ENCODE measurements at regions not wholly inside any gene's neighbourhood (a gene's known extent, or its start where the extent isn't known, plus 50 kb on each side); places are given as distances from the start of the nearest gene placed in this dataset.
"Not testable (repeated sequence)": the region's sequence is repeated elsewhere in the genome, so short reads cannot be mapped to it uniquely, and the experiment has no call there.

GRCh38 chr7:106563466-106564150 is 97.3 kb downstream of the CCDC71L start:
- no peaks in the 10 kb centered on the region for H3K9me3 ChIP-seq (ENCODE audit: control insufficient read depth in 3 of 3, low read length in 3 of 3)
- H3K27ac ChIP-seq (ENCODE audit: low read depth, low read length): no peak overlapping the region
- H3K9ac ChIP-seq (ENCODE audit: low read depth in 1 of 3, low read length in 3 of 3): no peak overlapping the region
- H3K4me3 ChIP-seq (ENCODE audit: low read length in 3 of 3): no peak overlapping the region
- peaks cover 0 to 8% (median 4%) of the 10 kb centered on the region in 3 donors for H3K4me1 ChIP-seq (ENCODE audit: control insufficient read depth in 3 of 3, insufficient read depth in 3 of 3, low read length in 3 of 3)
- H3K27me3 ChIP-seq (ENCODE audit: control insufficient read depth in 3 of 3, insufficient read depth in 3 of 3, low read length in 3 of 3): no peaks in the 10 kb centered on the region
- H3K36me3 ChIP-seq (ENCODE audit: control insufficient read depth in 3 of 3, insufficient read depth in 3 of 3, low read length in 3 of 3): no peaks in the 10 kb centered on the region

GRCh38 chr7:106562711-106563366 is 98.1 kb downstream of the CCDC71L start:
- H3K27me3 ChIP-seq (ENCODE audit: control insufficient read depth in 3 of 3, insufficient read depth in 3 of 3, low read length in 3 of 3): no peaks in the 10 kb centered on the region
- H3K9me3 ChIP-seq (ENCODE audit: control insufficient read depth in 3 of 3, low read length in 3 of 3): no peaks in the 10 kb centered on the region
- H3K4me1 ChIP-seq (ENCODE audit: control insufficient read depth in 3 of 3, insufficient read depth in 3 of 3, low read length in 3 of 3): peaks cover 0 to 1% (median 0%) of the 10 kb centered on the region in 3 donors
- H3K4me3 ChIP-seq (ENCODE audit: low read length in 3 of 3): no peak overlapping the region
- H3K27ac ChIP-seq (ENCODE audit: low read depth, low read length): no peak overlapping the region
- H3K9ac ChIP-seq (ENCODE audit: low read depth in 1 of 3, low read length in 3 of 3): no peak overlapping the region
- no peaks in the 10 kb centered on the region for H3K36me3 ChIP-seq (ENCODE audit: control insufficient read depth in 3 of 3, insufficient read depth in 3 of 3, low read length in 3 of 3)

- no peaks in the 10 kb centered on the region for H3K4me1 ChIP-seq (ENCODE audit: control insufficient read depth in 3 of 3, insufficient read depth in 3 of 3, low read length in 3 of 3)
- no peak overlapping the region for H3K27ac ChIP-seq (ENCODE audit: low read depth, low read length)
- no peaks in the 10 kb centered on the region for H3K36me3 ChIP-seq (ENCODE audit: control insufficient read depth in 3 of 3, insufficient read depth in 3 of 3, low read length in 3 of 3)
- no peaks in the 10 kb centered on the region for H3K27me3 ChIP-seq (ENCODE audit: control insufficient read depth in 3 of 3, insufficient read depth in 3 of 3, low read length in 3 of 3)
- no peak overlapping the region for H3K4me3 ChIP-seq (ENCODE audit: low read length in 3 of 3)
- H3K9ac ChIP-seq (ENCODE audit: low read depth in 1 of 3, low read length in 3 of 3): no peak overlapping the region
- H3K9me3 ChIP-seq (ENCODE audit: control insufficient read depth in 3 of 3, low read length in 3 of 3): no peaks in the 10 kb centered on the region
These were observed 99.1 kb downstream of the CCDC71L start for GRCh38 chr7:106561666-106562411.

GRCh38 chr7:106561151-106561550 is 99.8 kb downstream of the CCDC71L start:
- Histone ChIP-seq H3K9me3 (ENCODE audit: control insufficient read depth in 3 of 3, low read length in 3 of 3) (no peaks in the 10 kb centered on the region), H3K36me3 (ENCODE audit: control insufficient read depth in 3 of 3, insufficient read depth in 3 of 3, low read length in 3 of 3) (no peaks in the 10 kb centered on the region), H3K9ac (ENCODE audit: low read depth in 1 of 3, low read length in 3 of 3) (no peak overlapping the region), H3K4me3 (ENCODE audit: low read length in 3 of 3) (no peak overlapping the region), H3K27me3 (ENCODE audit: control insufficient read depth in 3 of 3, insufficient read depth in 3 of 3, low read length in 3 of 3) (no peaks in the 10 kb centered on the region), H3K27ac (ENCODE audit: low read depth, low read length) (no peak overlapping the region), H3K4me1 (ENCODE audit: control insufficient read depth in 3 of 3, insufficient read depth in 3 of 3, low read length in 3 of 3) (no peaks in the 10 kb centered on the region)

- Histone ChIP-seq H3K4me1 (ENCODE audit: control insufficient read depth in 3 of 3, insufficient read depth in 3 of 3, low read length in 3 of 3) (no peaks in the 10 kb centered on the region), H3K9me3 (ENCODE audit: control insufficient read depth in 3 of 3, low read length in 3 of 3) (no peaks in the 10 kb centered on the region), H3K4me3 (ENCODE audit: low read length in 3 of 3) (no peak overlapping the region), H3K27ac (ENCODE audit: low read depth, low read length) (no peak overlapping the region), H3K27me3 (ENCODE audit: control insufficient read depth in 3 of 3, insufficient read depth in 3 of 3, low read length in 3 of 3) (no peaks in the 10 kb centered on the region), H3K9ac (ENCODE audit: low read depth in 1 of 3, low read length in 3 of 3) (no peak overlapping the region), H3K36me3 (ENCODE audit: control insufficient read depth in 3 of 3, insufficient read depth in 3 of 3, low read length in 3 of 3) (no peaks in the 10 kb centered on the region)
These were observed 100.5 kb downstream of the CCDC71L start for GRCh38 chr7:106560482-106560881.

- not testable (repeated sequence) for H3K4me1 ChIP-seq (ENCODE audit: control insufficient read depth in 3 of 3, insufficient read depth in 3 of 3, low read length in 3 of 3); H3K4me3 ChIP-seq (ENCODE audit: low read length in 3 of 3); H3K9ac ChIP-seq (ENCODE audit: low read depth in 1 of 3, low read length in 3 of 3); H3K27me3 ChIP-seq (ENCODE audit: control insufficient read depth in 3 of 3, insufficient read depth in 3 of 3, low read length in 3 of 3); H3K36me3 ChIP-seq (ENCODE audit: control insufficient read depth in 3 of 3, insufficient read depth in 3 of 3, low read length in 3 of 3); H3K27ac ChIP-seq (ENCODE audit: low read depth, low read length); H3K9me3 ChIP-seq (ENCODE audit: control insufficient read depth in 3 of 3, low read length in 3 of 3)
These were observed 104.7 kb downstream of the CCDC71L start for GRCh38 chr7:106556244-106556643.

- H3K9me3 ChIP-seq (ENCODE audit: control insufficient read depth in 3 of 3, low read length in 3 of 3); H3K9ac ChIP-seq (ENCODE audit: low read depth in 1 of 3, low read length in 3 of 3); H3K36me3 ChIP-seq (ENCODE audit: control insufficient read depth in 3 of 3, insufficient read depth in 3 of 3, low read length in 3 of 3); H3K27ac ChIP-seq (ENCODE audit: low read depth, low read length); H3K4me1 ChIP-seq (ENCODE audit: control insufficient read depth in 3 of 3, insufficient read depth in 3 of 3, low read length in 3 of 3); H3K4me3 ChIP-seq (ENCODE audit: low read length in 3 of 3); H3K27me3 ChIP-seq (ENCODE audit: control insufficient read depth in 3 of 3, insufficient read depth in 3 of 3, low read length in 3 of 3): not testable (repeated sequence)
These were observed 106.3 kb downstream of the CCDC71L start for GRCh38 chr7:106554623-106555022.

GRCh38 chr7:106553446-106553836 is 107.5 kb downstream of the CCDC71L start:
- Histone ChIP-seq H3K4me1 (ENCODE audit: control insufficient read depth in 3 of 3, insufficient read depth in 3 of 3, low read length in 3 of 3) (no peaks in the 10 kb centered on the region), H3K27me3 (ENCODE audit: control insufficient read depth in 3 of 3, insufficient read depth in 3 of 3, low read length in 3 of 3) (no peaks in the 10 kb centered on the region), H3K9ac (ENCODE audit: low read depth in 1 of 3, low read length in 3 of 3) (no peak overlapping the region), H3K9me3 (ENCODE audit: control insufficient read depth in 3 of 3, low read length in 3 of 3) (no peaks in the 10 kb centered on the region), H3K27ac (ENCODE audit: low read depth, low read length) (no peak overlapping the region), H3K4me3 (ENCODE audit: low read length in 3 of 3) (no peak overlapping the region), H3K36me3 (ENCODE audit: control insufficient read depth in 3 of 3, insufficient read depth in 3 of 3, low read length in 3 of 3) (no peaks in the 10 kb centered on the region)

- Histone ChIP-seq H3K4me3 (ENCODE audit: low read length in 3 of 3) (no peak overlapping the region), H3K9ac (ENCODE audit: low read depth in 1 of 3, low read length in 3 of 3) (no peak overlapping the region), H3K27ac (ENCODE audit: low read depth, low read length) (no peak overlapping the region), H3K27me3 (ENCODE audit: control insufficient read depth in 3 of 3, insufficient read depth in 3 of 3, low read length in 3 of 3) (no peaks in the 10 kb centered on the region), H3K36me3 (ENCODE audit: control insufficient read depth in 3 of 3, insufficient read depth in 3 of 3, low read length in 3 of 3) (no peaks in the 10 kb centered on the region), H3K9me3 (ENCODE audit: control insufficient read depth in 3 of 3, low read length in 3 of 3) (no peaks in the 10 kb centered on the region), H3K4me1 (ENCODE audit: control insufficient read depth in 3 of 3, insufficient read depth in 3 of 3, low read length in 3 of 3) (no peaks in the 10 kb centered on the region)
These were observed 108.1 kb downstream of the CCDC71L start for GRCh38 chr7:106552645-106553445.
